ENCODE measurements at regions not wholly inside any gene's neighbourhood (a gene's known extent, or its start where the extent isn't known, plus 50 kb on each side); places are given as distances from the start of the nearest gene placed in this dataset.

- Histone ChIP-seq H2BK15ac (ENCODE audit: low read length) (no peak overlapping the region), H3K9ac (replicated peaks in 1 of 4; ENCODE audit: extremely low read depth in 1 of 4, low read depth in 3 of 4, low read length in 3 of 4) (no peak overlapping the region), H3K56ac (replicated peaks; ENCODE audit: insufficient read length, low read depth, low read length) (no peak overlapping the region), H3K9me3 (ENCODE audit: insufficient read depth in 2 of 2, low read depth in 1 of 2, low read length in 1 of 2) (no peaks in the 10 kb centered on the region), H3K4me3 (ENCODE audit: extremely low read depth in 1 of 4, insufficient read depth in 2 of 4, low read depth in 3 of 4, low read length in 4 of 4) (no peak overlapping the region), H2AK5ac (ENCODE audit: low read depth, low read length) (no peak overlapping the region), H4K91ac (replicated peaks; ENCODE audit: insufficient read length, low read length) (no peak overlapping the region), H2BK120ac (replicated peaks; ENCODE audit: low read depth, low read length) (no peak overlapping the region), H3K4me1 (replicated peaks in 1 of 4; ENCODE audit: control insufficient read depth in 3 of 4, insufficient read depth in 4 of 4, low read length in 3 of 4) (peaks cover 3 to 15% (median 5%) of the 10 kb centered on the region in 4 experiments), H4K5ac (ENCODE audit: insufficient read length, low read depth, low read length) (no peak overlapping the region), H3K14ac (ENCODE audit: insufficient read length) (no peak overlapping the region), H3K79me2 (ENCODE audit: control insufficient read depth in 1 of 2, insufficient read depth in 2 of 2, low read length in 2 of 2) (no peaks in the 10 kb centered on the region), H4K8ac (ENCODE audit: extremely low read depth, insufficient read depth, low read length) (no peak overlapping the region), H4K20me1 (replicated peaks in 1 of 2; ENCODE audit: control insufficient read depth in 1 of 2, insufficient read depth in 2 of 2, low read length in 2 of 2) (no peaks in the 10 kb centered on the region), H3K36me3 (ENCODE audit: control insufficient read depth in 2 of 4, insufficient read depth in 4 of 4, low read length in 3 of 4) (no peaks in the 10 kb centered on the region), H3K27ac (ENCODE audit: low read depth, low read length) (no peak overlapping the region), H3K23ac (ENCODE audit: insufficient read length) (no peak overlapping the region), H3K23me2 (ENCODE audit: low read depth, low read length) (no peaks in the 10 kb centered on the region), H3K4me2 (ENCODE audit: insufficient read depth in 1 of 2, low read depth in 2 of 2, low read length in 2 of 2) (no peak overlapping the region), H2BK5ac (ENCODE audit: low read depth, low read length) (no peak overlapping the region), H3K4ac (replicated peaks; ENCODE audit: insufficient read length, low read depth, low read length) (no peak overlapping the region), H3K79me1 (ENCODE audit: low read depth, low read length) (0 out of 2 replicates have a peak, but pooled peaks cover 2% of the 10 kb centered on the region), H2AFZ (ENCODE audit: low read length) (no peak overlapping the region), H3K18ac (ENCODE audit: extremely low read depth, low read length) (no peak overlapping the region), H3K27me3 (replicated peaks in 1 of 4; ENCODE audit: control insufficient read depth in 3 of 4, extremely low read depth in 1 of 4, insufficient read depth in 3 of 4, low read length in 3 of 4) (no peaks in the 10 kb centered on the region; a peak in 2 of 7 replicates), H2BK20ac (ENCODE audit: low read length) (no peak overlapping the region), H2BK12ac (ENCODE audit: low read depth, low read length) (no peak overlapping the region)
- no peak for DNase-seq (ENCODE audit: low read depth in 1 of 2, low spot score in 2 of 2)
- WGBS, 2 experiments (ENCODE audit: extremely low coverage in 1 of 2, insufficient coverage in 1 of 2, insufficient read length in 1 of 2, insufficient replicate concordance in 2 of 2, low coverage in 1 of 2, low lambda C conversion rate in 2 of 2, missing lambda C conversion rate in 1 of 2) = 88% methylated on average over 2 of the region's 2 CpGs; no CpG with 5 or more reads in 1 of the 2 experiments
- no peak for FAIRE-seq
- POLR2A ChIA-PET (ENCODE audit: partially characterized antibody) = no interaction called here
- no peak for TF ChIP-seq KDM5A (IDR thresholded peaks at IDR 0.05; ENCODE audit: low read length)
- no peak for TF ChIP-seq RNF2 (IDR thresholded peaks at IDR 0.05; ENCODE audit: borderline replicate concordance, low read depth, low read length, missing control alignments, poor library complexity, severe bottlenecking)
- no peak for TF ChIP-seq TAF1 (IDR thresholded peaks at IDR 0.05; ENCODE audit: low read depth, low read length)
- TF ChIP-seq NANOG (IDR thresholded peaks at IDR 0.05; ENCODE audit: insufficient read depth, low read depth, low read length, poor library complexity, severe bottlenecking) = no peak
- TF ChIP-seq TCF12 (IDR thresholded peaks at IDR 0.05; ENCODE audit: low read depth, low read length) = no peak
- CTCF ChIA-PET (ENCODE audit: partially characterized antibody) = interaction anchor here (0.8 to 1.5 kb wide), 2 partner anchors 38 to 522 kb away, joined by 3 to 5 read pairs; no protein-coding TSS in a partner anchor
Observed at GRCh38 chr3:72300621-72301020, 515.7 kb upstream of the PROK2 start.

Data from H1 (cell line).